Hypothalamus (tissue), 51 donors: ENCODE measurements at regions not wholly inside any gene's neighbourhood (a gene's known extent, or its start where the extent isn't known, plus 50 kb on each side); places are given as distances from the start of the nearest gene placed in this dataset.

ENCODE experiments used
- DNase-seq, 51 donors: peaks; one replicate each; lab custom pipeline; 2025; lab: John Stamatoyannopoulos, UW

DNA sequence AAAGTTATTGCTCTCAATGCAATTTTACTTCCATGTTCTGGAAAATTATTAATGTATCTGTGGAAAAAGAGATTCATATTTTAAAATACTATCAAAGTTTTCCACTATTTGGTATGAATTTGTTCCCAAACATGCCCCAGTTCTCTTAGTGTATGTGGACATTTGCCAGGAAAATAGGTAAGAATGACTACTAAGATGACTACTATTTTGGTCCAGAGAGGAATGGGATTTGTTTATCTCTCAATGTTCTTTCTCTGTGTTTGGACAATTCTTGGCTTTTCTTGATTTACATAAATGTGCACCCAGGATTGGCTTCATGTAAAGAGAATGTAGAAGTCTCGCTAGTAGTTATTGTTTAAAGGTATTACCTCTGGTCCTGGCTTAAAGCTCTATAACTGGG is 60.3 kb upstream of the POT1 start:
- DNase-seq, result no peak
